ENCODE measurements at regions not wholly inside any gene's neighbourhood (a gene's known extent, or its start where the extent isn't known, plus 50 kb on each side); places are given as distances from the start of the nearest gene placed in this dataset.

- DNase-seq (ENCODE audit: low read depth) = no peak
Measured at GRCh38 chr5:111017731-111018130, 53.8 kb upstream of the TSLP start.

More at GRCh38 chr5:111017731-111018130, 53.8 kb upstream of the TSLP start:
- no peak for TF ChIP-seq CTCF (conservative IDR thresholded peaks at IDR 0.05; ENCODE audit: low read depth, low read length)
- no peak overlapping the region for H3K4me3 ChIP-seq (ENCODE audit: low read depth, low read length)

Measured in epithelial cell of proximal tubule (primary cell).